T-helper 1 cell (primary cell): ENCODE measurements at regions not wholly inside any gene's neighbourhood (a gene's known extent, or its start where the extent isn't known, plus 50 kb on each side); places are given as distances from the start of the nearest gene placed in this dataset.
"Not testable (repeated sequence)": the region's sequence is repeated elsewhere in the genome, so short reads cannot be mapped to it uniquely, and the experiment has no call there.

ENCODE experiments used
- DNase-seq, 5 donors: peaks; one replicate each; pipeline ENCODE4 v3.0.0-alpha.2; 2012 to 2020

DNA sequence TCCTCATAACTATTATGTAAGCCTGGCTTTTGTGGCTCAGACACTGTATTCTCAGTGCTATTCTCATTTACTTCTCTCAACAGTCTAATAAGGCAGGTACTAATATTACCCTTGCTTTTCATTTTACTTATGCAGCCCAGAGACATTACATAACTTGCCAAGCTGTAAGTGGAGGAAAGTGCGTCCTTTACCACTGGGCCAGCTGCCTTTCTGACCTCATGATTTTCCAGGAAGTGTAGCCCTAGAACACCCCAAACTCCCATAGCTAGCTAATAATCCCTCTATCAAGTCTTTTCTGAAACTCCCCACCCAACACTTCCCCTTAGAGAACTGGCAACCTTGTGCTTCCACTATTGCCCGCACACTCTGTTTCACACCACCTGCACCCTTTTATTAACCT is 192.9 kb upstream of the HMHB1 start:
- no peak for DNase-seq

DNA sequence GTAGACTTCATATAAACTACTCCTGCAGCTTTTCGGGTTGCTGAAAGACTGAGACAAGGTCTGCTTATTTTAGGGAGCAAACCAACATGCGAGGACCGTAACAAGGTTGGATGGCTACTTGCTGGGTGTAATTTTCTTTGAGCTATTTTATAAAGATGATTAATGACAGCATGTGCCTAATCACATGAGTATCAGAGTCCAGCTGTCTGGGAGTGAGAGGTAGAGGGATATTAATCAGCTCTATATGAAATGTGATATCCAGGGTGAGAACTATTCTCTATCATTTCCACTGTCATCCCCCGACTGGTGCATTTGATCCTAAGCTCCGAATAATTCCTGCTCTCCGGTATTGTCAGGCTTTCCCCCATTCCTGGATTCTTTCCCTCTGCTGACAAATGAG is 193.8 kb upstream of the HMHB1 start:
- DNase-seq: no peak

GRCh38 chr5:143614831-143615230 is 197.1 kb upstream of the HMHB1 start:
- DNase-seq: no peak

DNA sequence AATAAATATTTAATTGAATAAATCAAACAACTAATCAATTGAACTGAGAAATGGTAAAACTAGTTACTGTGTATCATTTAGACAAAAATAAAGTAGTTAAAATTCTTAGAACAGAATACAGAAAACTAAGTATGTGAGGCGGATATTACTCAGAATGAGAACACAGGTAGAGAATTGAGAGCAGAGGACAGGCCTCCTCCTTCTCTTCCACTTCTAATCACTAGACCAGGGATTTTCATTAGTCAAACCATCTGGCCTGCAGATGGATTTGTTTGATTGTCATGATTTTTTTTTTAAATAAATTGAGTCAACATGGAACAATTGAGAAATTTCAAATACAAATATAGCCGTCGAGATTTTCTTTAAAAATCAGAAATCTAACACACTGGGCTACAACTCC is 198.6 kb upstream of the HMHB1 start:
- DNase-seq: peak in 1 of 5 donors; percentile 49

DNA sequence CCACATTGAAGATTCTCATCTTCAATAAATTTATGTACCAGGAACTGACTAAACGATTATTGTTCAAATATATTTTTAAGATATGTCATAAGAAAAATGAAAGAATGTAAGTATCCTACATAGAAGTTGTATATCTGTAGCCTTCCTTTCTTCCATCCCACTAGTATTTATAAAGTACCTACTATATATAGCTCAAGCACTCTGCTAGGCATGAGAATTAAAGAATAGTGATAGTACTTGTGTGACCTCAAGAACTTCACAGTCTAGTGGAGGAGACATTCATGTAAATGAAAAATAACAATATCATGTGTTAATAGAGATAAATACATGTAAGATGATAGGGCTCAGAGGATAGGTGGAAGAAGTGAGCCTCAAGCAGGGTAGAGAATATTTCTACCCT is 201.0 kb upstream of the HMHB1 start:
- DNase-seq: no peak

DNA sequence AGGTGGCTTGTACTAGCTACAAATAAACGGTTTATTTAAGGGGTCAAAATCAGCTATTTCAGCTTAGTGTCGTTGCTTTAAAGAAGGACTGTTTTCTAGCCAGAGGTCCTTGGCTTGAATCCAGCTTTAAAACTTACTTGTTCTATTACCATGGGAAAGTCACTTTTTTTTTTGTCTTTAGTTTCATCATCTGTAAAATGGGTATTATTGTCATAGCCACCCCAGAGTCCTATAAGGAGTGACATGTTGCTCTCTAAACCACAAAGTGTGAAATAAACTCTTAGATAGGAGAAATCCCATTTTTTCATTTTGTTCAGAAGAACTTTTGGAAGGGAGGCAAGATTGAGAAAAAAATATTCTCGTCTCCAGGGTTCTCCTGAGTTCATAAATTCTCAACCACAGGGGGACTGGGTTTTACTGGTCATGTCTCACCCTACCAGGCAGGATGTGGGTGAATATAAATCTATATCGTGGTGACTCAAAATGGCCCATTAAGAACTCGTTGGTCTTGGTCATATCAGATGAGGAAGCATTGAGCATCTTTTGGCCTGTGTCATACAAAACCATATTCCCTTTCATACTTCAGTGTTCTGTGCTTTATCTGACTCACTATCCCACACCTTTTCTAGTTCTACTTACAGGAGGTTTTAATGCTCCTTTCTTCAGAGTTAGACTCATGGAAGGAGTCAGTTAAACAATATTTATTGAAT is 202.7 kb upstream of the NR3C1 start:
- DNase-seq: peak in 1 of 5 donors; percentile 93

DNA sequence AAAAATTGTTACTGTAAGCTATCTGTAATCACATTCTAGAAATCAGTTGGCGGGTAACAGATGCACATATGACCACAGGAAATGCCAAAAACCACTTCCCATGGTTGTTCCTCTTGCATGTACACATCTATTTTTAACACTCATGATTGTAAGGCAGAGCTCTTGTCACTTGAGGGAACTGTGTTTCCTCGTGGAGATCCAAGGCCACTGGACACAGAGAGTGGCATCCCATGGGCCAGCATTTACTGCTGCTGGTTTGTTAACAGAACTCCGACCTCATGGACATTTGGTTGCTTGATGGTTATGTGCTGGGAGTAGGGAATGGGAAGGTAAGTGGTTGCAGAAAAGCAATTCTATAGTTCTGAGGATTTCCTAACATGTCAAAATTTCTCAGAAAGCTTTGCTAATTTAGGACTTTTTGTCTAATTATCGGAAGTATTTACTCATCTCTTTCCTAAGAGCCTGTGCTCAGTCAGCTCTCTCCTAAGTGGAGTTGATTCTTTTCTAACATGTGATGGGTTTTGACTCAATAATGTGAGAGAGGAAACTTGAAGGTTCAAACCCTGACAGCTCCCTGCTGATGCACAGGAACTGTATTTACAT is 202.0 kb upstream of the NR3C1 start:
- DNase-seq: peak in 2 of 5 donors; percentile 3 to 93

- DNase-seq: no peak
These were observed 198.4 kb upstream of the NR3C1 start for GRCh38 chr5:143601917-143602333.

- DNase-seq: no peak
These were observed 197.9 kb upstream of the NR3C1 start for GRCh38 chr5:143601357-143601756.

GRCh38 chr5:143600396-143601075 is 197.1 kb upstream of the NR3C1 start:
- DNase-seq: no peak

- DNase-seq: no peak
These were observed 196.0 kb upstream of the NR3C1 start for GRCh38 chr5:143599474-143599873.

DNA sequence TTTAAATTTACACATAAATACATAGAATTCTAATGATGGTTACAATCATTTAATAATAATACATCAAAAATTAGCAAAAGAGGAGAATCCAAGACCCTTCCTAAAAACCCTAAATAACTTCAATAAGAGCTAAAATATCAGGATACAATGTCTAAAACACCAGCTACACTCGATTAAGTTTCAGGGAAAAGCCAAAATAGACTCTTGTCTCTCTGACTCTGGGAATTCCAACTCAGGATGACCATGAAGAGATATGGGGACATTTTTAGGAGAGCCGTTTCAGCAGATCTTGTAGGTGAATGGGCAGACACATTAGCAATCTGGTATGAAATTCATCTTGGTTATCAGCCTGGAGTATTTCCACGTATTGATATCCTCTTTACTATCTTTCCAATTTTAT is 193.3 kb upstream of the NR3C1 start:
- no peak for DNase-seq

DNA sequence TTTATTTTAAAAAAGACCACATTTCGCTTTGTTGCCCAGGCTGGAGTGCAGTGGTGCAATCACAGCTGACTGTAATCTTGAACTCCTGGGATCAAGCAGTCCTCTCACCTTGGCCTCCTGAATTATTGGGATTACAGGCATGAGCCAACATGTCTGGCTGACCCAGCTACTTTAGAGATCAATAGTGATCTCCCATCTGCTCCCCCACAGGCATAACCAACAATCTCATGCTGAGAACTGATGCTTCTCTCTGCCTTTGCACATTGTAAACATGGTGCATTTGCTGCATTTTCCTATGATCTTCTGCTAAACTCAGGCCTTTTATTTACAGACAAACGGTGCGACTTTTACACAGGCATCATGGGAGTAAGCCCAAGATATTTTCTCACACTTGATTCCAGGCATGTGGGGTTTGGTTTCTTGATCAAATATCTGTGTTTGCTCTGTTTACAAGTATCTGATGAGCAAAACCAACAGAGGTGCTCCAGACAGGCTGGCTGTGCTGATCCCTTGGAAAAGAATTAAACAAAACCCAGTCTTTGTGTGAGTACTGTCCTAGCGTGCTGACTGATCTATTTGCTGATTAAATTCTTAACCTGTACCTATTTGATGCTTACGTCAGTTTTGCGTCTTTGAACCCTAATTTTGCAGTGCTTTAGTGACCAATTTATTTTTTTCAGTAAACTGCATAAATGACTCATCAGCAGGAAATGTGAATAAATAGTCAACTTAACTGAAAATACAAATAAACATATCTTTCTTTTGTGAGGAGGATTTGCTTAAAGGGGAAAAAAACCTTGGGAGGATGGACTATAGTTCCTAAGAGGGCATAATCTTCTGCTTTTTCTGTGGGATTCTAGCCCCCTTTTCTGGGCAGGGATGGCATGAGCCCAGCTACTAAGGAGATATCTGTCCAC is 191.7 kb upstream of the NR3C1 start:
- DNase-seq: peak in 1 of 5 donors; percentile 85

DNA sequence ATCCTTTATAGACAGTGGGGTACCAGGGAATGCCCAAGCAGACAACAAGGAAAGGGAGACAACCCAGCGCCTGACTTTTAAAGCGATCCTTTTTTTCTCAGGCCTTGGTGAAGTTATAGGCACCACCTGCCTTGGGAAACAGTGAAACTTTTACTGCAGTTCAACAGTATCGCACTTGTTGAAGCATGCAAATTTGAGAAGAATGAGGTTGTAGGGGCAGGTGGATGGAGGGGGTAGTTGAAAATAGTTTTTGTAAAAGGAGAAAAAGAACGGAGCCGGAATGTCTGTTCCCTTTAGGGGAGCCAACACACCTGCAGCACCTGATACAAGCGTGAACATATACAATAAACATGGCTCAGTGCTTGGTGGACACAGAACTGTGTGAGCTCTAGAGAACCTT is 190.2 kb upstream of the NR3C1 start:
- DNase-seq: no peak

GRCh38 chr5:143592648-143593047 is 189.2 kb upstream of the NR3C1 start:
- peak in 1 of 5 donors; percentile 82 for DNase-seq

DNA sequence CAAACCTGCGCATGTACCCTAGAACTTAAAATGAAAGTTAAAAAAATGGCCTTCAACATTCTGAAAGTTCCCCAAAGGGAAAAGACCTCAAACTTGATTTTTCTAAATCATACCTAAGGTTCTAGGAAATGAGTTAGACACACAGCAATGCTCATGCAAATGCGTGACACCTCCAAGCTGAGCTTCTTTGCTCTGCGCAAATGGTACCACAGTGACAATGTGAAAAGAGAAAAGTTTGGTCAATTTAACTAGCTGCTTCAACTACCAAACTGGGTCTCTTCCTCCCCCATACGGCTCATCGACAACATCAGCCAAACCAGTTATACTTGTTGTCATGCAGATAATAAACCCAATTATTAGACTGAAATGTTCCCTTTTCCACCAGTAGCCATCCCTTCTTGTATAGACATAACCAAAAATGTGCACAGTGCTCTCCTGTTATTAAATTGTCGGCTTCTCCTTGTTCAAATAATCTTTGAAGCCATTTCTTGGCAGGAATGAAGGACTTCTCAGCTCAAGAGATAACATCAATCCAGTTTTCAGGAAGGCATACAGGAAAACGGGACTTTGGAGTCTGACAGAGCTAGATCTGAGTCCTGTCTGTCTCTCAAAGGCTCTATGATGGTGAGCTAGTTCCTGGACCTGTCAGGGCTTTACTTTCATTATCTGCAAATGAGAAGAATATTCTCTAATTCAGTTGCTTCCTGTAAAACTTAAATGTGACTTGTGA is 185.6 kb upstream of the NR3C1 start:
- DNase-seq: peak in 1 of 5 donors; percentile 48

DNA sequence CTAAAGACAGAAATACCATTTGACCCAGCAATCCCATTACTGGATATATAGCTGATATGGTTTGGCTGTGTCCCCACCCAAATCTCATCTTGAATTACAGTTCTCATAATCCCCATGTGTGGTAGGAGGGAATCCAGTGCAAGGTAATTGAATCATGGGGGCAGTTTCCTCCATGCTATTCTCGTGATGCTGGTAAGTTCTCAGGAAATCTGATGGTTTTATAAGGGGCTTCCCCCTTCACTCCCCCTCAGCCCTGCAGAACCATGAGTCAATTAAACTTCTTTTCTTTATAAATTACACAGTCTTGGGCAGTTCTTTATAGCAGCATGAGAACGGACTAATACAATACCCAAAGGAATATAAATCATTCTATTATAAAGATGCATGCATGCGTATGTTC is 184.6 kb upstream of the NR3C1 start:
- not testable (repeated sequence) for DNase-seq

GRCh38 chr5:143586781-143587362 is 183.4 kb upstream of the NR3C1 start:
- DNase-seq: no peak

- DNase-seq: peak in 1 of 5 donors; percentile 84
These were observed 182.5 kb upstream of the NR3C1 start for GRCh38 chr5:143585970-143586369.

DNA sequence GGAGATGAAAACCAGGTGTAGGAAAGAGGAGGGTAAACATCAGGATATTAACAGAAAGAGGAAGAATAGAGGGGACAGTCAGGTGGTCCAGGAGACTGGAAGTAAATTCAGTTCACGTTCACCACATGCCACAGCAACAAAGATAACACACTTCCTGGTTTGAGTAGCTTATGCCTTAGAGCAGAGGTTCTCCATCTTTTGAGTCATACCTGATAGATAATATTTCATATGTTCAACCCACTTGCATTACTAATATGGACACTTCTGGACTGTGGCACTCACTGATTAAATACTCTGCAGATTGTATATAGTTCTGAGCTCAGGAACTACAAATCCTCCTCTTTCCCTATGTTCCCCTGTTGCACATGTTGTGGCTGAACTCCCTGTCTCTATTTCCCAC is 179.9 kb upstream of the NR3C1 start:
- DNase-seq: peak in 1 of 5 donors; percentile 25

- no peak for DNase-seq
These were observed 179.4 kb upstream of the NR3C1 start for GRCh38 chr5:143582869-143583268.

GRCh38 chr5:143582176-143582575 is 178.7 kb upstream of the NR3C1 start:
- no peak for DNase-seq
